ENCODE measurements at regions not wholly inside any gene's neighbourhood (a gene's known extent, or its start where the extent isn't known, plus 50 kb on each side); places are given as distances from the start of the nearest gene placed in this dataset.

GRCh38 chr5:57947181-57947580 is 464.6 kb upstream of the ACTBL2 start (continued):
- no peak for TF ChIP-seq USF2 (IDR thresholded peaks at IDR 0.05; ENCODE audit: borderline replicate concordance, low read depth, low read length)
- no peak for TF ChIP-seq MEF2A (IDR thresholded peaks at IDR 0.05; ENCODE audit: borderline replicate concordance, low read depth)
- no peak for TF ChIP-seq TCF12 (IDR thresholded peaks at IDR 0.05)

DNA sequence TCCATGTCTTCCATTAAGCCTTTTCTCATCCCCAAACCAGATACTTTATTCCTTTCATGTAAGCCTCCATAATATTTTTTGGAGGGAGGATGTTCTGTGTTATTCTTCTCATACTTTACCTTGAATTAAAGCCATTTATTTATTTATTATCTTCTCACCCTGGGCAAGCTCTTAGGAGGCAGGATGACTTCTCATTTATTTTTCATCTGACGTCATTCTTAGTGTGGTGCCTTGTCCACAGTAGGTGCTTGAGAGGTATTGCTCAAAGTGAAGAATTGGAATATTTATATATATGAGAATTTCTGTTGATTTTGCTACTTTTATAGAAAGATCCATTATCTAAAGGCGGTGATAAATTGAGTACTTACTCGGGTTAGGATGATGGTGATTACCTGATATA is 458.3 kb upstream of the ACTBL2 start:
- ChIA-PET CTCF (no interaction called here), POLR2A (no interaction called here)
- no peaks in the 10 kb centered on the region for H3F3A ChIP-seq (replicated peaks; ENCODE audit: insufficient read depth)
- no peaks in the 10 kb centered on the region for H3K9me2 ChIP-seq
- no peaks in the 10 kb centered on the region; a peak in 1 of 4 replicates for H3K4me1 ChIP-seq (ENCODE audit: control insufficient read depth in 1 of 2, insufficient read depth in 2 of 2, low read depth in 1 of 2, low read length in 1 of 2)
- no peak overlapping the region for H3K27ac ChIP-seq (ENCODE audit: low read depth in 2 of 2, low read length in 1 of 2)
- TF ChIP-seq RXRA (IDR thresholded peaks at IDR 0.05; ENCODE audit: borderline replicate concordance, low read depth) (no peak), RAD21 (IDR thresholded peaks at IDR 0.05; ENCODE audit: low read length) (no peak), TAF1 (IDR thresholded peaks at IDR 0.05; ENCODE audit: borderline replicate concordance, low read depth, low read length) (no peak), MAX (IDR thresholded peaks at IDR 0.05; ENCODE audit: low read depth) (no peak), TCF12 (IDR thresholded peaks at IDR 0.05) (no peak), NRF1 (IDR thresholded peaks at IDR 0.05; ENCODE audit: low read depth, low read length) (no peak), YY1 (IDR thresholded peaks at IDR 0.05; ENCODE audit: low read depth) (no peak), JUND (IDR thresholded peaks at IDR 0.05) (no peak), RCOR1 (IDR thresholded peaks at IDR 0.05; ENCODE audit: low read length) (no peak), POLR2AphosphoS5 (IDR thresholded peaks at IDR 0.05; ENCODE audit: low read depth, low read length) (no peak), FOXM1 (IDR thresholded peaks at IDR 0.05; ENCODE audit: low read depth) (no peak), SIN3A (IDR thresholded peaks at IDR 0.05; ENCODE audit: borderline replicate concordance, low read depth, low read length) (no peak), NFIC (IDR thresholded peaks at IDR 0.05; ENCODE audit: borderline replicate concordance) (no peak), SMC3 (IDR thresholded peaks at IDR 0.05; ENCODE audit: low read depth, low read length) (no peak)
- TF ChIP-seq, protein P1, sequence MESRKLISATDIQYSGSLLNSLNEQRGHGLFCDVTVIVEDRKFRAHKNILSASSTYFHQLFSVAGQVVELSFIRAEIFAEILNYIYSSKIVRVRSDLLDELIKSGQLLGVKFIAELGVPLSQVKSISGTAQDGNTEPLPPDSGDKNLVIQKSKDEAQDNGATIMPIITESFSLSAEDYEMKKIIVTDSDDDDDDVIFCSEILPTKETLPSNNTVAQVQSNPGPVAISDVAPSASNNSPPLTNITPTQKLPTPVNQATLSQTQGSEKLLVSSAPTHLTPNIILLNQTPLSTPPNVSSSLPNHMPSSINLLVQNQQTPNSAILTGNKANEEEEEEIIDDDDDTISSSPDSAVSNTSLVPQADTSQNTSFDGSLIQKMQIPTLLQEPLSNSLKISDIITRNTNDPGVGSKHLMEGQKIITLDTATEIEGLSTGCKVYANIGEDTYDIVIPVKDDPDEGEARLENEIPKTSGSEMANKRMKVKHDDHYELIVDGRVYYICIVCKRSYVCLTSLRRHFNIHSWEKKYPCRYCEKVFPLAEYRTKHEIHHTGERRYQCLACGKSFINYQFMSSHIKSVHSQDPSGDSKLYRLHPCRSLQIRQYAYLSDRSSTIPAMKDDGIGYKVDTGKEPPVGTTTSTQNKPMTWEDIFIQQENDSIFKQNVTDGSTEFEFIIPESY (IDR thresholded peaks at IDR 0.05; ENCODE audit: borderline replicate concordance, low read depth), result no peak
- TF ChIP-seq, protein P2, sequence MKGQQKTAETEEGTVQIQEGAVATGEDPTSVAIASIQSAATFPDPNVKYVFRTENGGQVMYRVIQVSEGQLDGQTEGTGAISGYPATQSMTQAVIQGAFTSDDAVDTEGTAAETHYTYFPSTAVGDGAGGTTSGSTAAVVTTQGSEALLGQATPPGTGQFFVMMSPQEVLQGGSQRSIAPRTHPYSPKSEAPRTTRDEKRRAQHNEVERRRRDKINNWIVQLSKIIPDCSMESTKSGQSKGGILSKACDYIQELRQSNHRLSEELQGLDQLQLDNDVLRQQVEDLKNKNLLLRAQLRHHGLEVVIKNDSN (IDR thresholded peaks at IDR 0.05; ENCODE audit: borderline replicate concordance, low read depth), result no peak
- TF ChIP-seq, protein P3, sequence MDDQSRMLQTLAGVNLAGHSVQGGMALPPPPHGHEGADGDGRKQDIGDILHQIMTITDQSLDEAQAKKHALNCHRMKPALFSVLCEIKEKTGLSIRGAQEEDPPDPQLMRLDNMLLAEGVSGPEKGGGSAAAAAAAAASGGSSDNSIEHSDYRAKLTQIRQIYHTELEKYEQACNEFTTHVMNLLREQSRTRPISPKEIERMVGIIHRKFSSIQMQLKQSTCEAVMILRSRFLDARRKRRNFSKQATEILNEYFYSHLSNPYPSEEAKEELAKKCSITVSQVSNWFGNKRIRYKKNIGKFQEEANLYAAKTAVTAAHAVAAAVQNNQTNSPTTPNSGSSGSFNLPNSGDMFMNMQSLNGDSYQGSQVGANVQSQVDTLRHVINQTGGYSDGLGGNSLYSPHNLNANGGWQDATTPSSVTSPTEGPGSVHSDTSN (IDR thresholded peaks at IDR 0.05), result no peak
- TF ChIP-seq, protein P4, sequence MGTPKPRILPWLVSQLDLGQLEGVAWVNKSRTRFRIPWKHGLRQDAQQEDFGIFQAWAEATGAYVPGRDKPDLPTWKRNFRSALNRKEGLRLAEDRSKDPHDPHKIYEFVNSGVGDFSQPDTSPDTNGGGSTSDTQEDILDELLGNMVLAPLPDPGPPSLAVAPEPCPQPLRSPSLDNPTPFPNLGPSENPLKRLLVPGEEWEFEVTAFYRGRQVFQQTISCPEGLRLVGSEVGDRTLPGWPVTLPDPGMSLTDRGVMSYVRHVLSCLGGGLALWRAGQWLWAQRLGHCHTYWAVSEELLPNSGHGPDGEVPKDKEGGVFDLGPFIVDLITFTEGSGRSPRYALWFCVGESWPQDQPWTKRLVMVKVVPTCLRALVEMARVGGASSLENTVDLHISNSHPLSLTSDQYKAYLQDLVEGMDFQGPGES (IDR thresholded peaks at IDR 0.05; ENCODE audit: low read depth, low read length), result no peak
- no peaks in the 10 kb centered on the region for H3K36me3 ChIP-seq (replicated peaks in 1 of 2; ENCODE audit: control insufficient read depth in 1 of 2, insufficient read depth in 2 of 2, low read length in 1 of 2)
- H3K27me3 ChIP-seq (ENCODE audit: insufficient read depth), result no peaks in the 10 kb centered on the region
- no peaks in the 10 kb centered on the region for H3K9me3 ChIP-seq
- H3K4me2 ChIP-seq, result no peak overlapping the region
- H2AFZ ChIP-seq (ENCODE audit: low read depth), result no peak overlapping the region
- 90% methylated on average over 3 of the region's 3 CpGs for WGBS (ENCODE audit: low lambda C conversion rate)
- no peaks in the 10 kb centered on the region for H4K20me1 ChIP-seq (ENCODE audit: insufficient read depth)
- no peak for DNase-seq
- no peak overlapping the region for H3K9ac ChIP-seq
- no peak overlapping the region for H3K4me3 ChIP-seq (ENCODE audit: low read depth in 2 of 2, low read length in 1 of 2)
- no peaks in the 10 kb centered on the region for H3K79me2 ChIP-seq (ENCODE audit: insufficient read depth)
